Psoas muscle (tissue), 7 donors: ENCODE measurements at regions not wholly inside any gene's neighbourhood (a gene's known extent, or its start where the extent isn't known, plus 50 kb on each side); places are given as distances from the start of the nearest gene placed in this dataset.

Experiments
- ATAC-seq, 4 donors: fragments of 200-7000 bp; cut with Tn5 transposase; one replicate each; pipeline ENCODE4 v1.9.1; 2020; ENCODE audit warnings: moderate library complexity in 3 of 4, mild to moderate bottlenecking in 2 of 4
- DNase-seq, 2 donors: peaks; one replicate each; pipeline ENCODE4 v3.0.0-alpha.2; 2020
- H3K27ac ChIP-seq: fragments of 200-600 bp; one replicate; pipeline ENCODE4 v1.8.0; 2022
- H3K27me3 ChIP-seq, 3 donors: fragments of 200-600 bp in 1 of 3; one replicate each; pipeline versions ENCODE4 v1.6.1 to v1.8.0; 2013 to 2022; ENCODE audit warnings: low read length in 2 of 3, mild to moderate bottlenecking in 2 of 3, moderate library complexity in 1 of 3; ENCODE audit not compliant: insufficient read depth in 3 of 3
- H3K36me3 ChIP-seq, 2 donors: fragments of 200-600 bp in 1 of 2; one replicate each; pipeline versions ENCODE4 v1.6.1 to v1.8.0; 2013 to 2022; ENCODE audit warnings: low read depth in 1 of 2, mild to moderate bottlenecking in 1 of 2, moderate library complexity in 1 of 2; ENCODE audit not compliant: insufficient read depth in 1 of 2
- H3K4me1 ChIP-seq: fragments of 200-600 bp; one replicate; pipeline ENCODE4 v1.8.0; 2022
- H3K4me3 ChIP-seq: fragments of 200-600 bp; one replicate; pipeline ENCODE4 v1.8.0; 2022; ENCODE audit warnings: mild to moderate bottlenecking
- H3K9me3 ChIP-seq: fragments of 200-600 bp; one replicate; pipeline ENCODE4 v1.8.0; 2022
- CTCF ChIP-seq: fragments of 200-600 bp; IDR thresholded peaks from one replicate; pipeline ENCODE4 v1.8.0; 2022; ENCODE audit warnings: antibody characterized with exemption
- WGBS, 3 donors: extraction: QIAGEN DNeasy Blood & Tissue Kit; methylation state at CpG; one replicate each; pipeline versions ENCODE4 v1.1.6 to v1.1.7; 2013; 5-methylcytosine and 5-hydroxymethylcytosine counted together
- intact Hi-C, 2 donors: fragments of 100-400 bp; cut with DNase I; formaldehyde crosslinking; loops; one replicate each; pipeline versions ENCODE4 v1.11.0 to v1.14.2; 2022
- donor health status: healthy with polysubstance abuse.
- donor health status: DM: no; HTN: no; CAD: no; lungs with moderate emphysema.
- donor health status: Bipolar disorder and iron deficiency.
- donor health status: healthy.
- donor health status: DM: yes; HTN: yes; CAD: no.
- donor health status: DM: no; HTN: no; CAD: no.
- donor health status: DM: yes; HTN: yes; CAD: no.

DNA sequence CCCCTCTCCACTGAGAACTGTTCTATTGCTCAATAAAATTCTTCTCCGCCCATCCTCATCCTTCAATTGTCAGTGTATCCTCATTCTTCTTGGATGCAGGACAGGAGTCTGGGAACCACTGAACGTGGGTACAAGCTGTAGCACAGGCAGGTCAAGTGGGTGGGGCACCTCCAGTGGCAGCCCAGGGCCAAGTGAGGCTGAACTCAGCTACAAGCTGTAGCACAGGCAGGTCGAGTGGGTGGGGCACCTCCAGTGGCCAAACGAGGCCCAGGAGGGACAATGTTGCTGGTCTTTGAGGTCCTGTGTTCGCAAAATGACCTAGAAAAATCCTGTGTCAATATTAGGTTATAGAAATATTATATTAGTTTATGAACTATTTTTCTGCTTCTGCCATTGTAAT, 352.0 kb downstream of the TMX3 start:
- no peaks in the 10 kb centered on the region for H3K4me1 ChIP-seq
- no peak overlapping the region for H3K4me3 ChIP-seq
- no peaks in the 10 kb centered on the region for H3K9me3 ChIP-seq
- 75 to 84% (median 82%) methylated on average over 5 of the region's 5 CpGs for WGBS, 3 donors
- TF ChIP-seq CTCF = no peak
- H3K27me3 ChIP-seq = no peaks in the 10 kb centered on the region
- intact Hi-C loops = no loop called here
- H3K36me3 ChIP-seq = no peaks in the 10 kb centered on the region
- ATAC-seq (no peak), DNase-seq (no peak)
- H3K27ac ChIP-seq = no peak overlapping the region

DNA sequence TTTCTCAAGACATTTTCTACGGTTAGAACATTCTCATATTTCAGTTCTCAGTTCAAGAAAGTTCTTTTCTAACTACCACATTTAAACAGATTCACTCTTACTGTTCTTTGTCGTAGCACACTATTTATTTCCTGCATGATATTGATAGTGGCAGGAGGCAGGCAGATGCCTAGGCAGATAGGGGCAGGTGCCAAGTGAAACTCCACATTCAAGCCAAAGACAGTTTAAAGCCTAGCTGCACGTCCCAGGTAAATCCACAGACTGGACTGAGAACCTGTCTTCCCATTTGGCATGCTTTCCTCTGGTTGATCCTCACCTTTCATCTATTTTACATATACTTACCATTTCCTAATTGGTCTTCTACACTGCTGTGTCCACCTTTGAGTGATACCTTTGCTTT, 359.3 kb downstream of the TMX3 start:
- no peak overlapping the region for H3K4me3 ChIP-seq
- DNase-seq (no peak), ATAC-seq (no peak)
- no peaks in the 10 kb centered on the region for H3K9me3 ChIP-seq
- TF ChIP-seq CTCF = no peak
- 31 to 38% (median 32%) methylated on average over 3 of the region's 3 CpGs for WGBS, 3 donors
- intact Hi-C loops = no loop called here
- H3K4me1 ChIP-seq = no peaks in the 10 kb centered on the region
- H3K36me3 ChIP-seq = no peaks in the 10 kb centered on the region
- no peaks in the 10 kb centered on the region for H3K27me3 ChIP-seq
- H3K27ac ChIP-seq = no peak overlapping the region

- TF ChIP-seq CTCF = no peak
- Histone ChIP-seq H3K27ac (no peak overlapping the region), H3K36me3 (no peaks in the 10 kb centered on the region), H3K27me3 (no peaks in the 10 kb centered on the region), H3K4me3 (no peak overlapping the region), H3K9me3 (no peaks in the 10 kb centered on the region), H3K4me1 (no peaks in the 10 kb centered on the region)
- intact Hi-C loops = no loop called here
- DNase-seq (no peak), ATAC-seq (no peak)
- 89 to 97% (median 95%) methylated on average over 1 of the region's 1 CpG for WGBS, 3 donors
These were observed 360.7 kb downstream of the TMX3 start for GRCh38 chr18:68354176-68354575.

GRCh38 chr18:68342039-68342659, 372.8 kb downstream of the TMX3 start:
- Histone ChIP-seq H3K4me1 (no peaks in the 10 kb centered on the region), H3K4me3 (no peak overlapping the region), H3K9me3 (no peaks in the 10 kb centered on the region), H3K27ac (no peak overlapping the region), H3K27me3 (no peaks in the 10 kb centered on the region), H3K36me3 (no peaks in the 10 kb centered on the region)
- ATAC-seq (no peak), DNase-seq (no peak)
- TF ChIP-seq CTCF = no peak
- intact Hi-C loops = no loop called here
- WGBS, 3 donors = 93 to 98% (median 94%) methylated on average over 2 of the region's 2 CpGs

- Histone ChIP-seq H3K27ac (no peak overlapping the region), H3K9me3 (no peaks in the 10 kb centered on the region), H3K36me3 (no peaks in the 10 kb centered on the region), H3K4me1 (no peaks in the 10 kb centered on the region), H3K4me3 (no peak overlapping the region), H3K27me3 (no peaks in the 10 kb centered on the region)
- ATAC-seq (no peak), DNase-seq (no peak)
- intact Hi-C loops = no loop called here
- WGBS, 3 donors = 79 to 83% (median 80%) methylated on average over 1 of the region's 1 CpG
- no peak for TF ChIP-seq CTCF
These were observed 374.3 kb downstream of the TMX3 start for GRCh38 chr18:68340606-68341005.
